GM12873 (cell line): ENCODE measurements at regions not wholly inside any gene's neighbourhood (a gene's known extent, or its start where the extent isn't known, plus 50 kb on each side); places are given as distances from the start of the nearest gene placed in this dataset.

Experiments used
- TF ChIP-seq, protein P1 (sequence below): IDR thresholded peaks from 2 replicates; pipeline ENCODE4 v1.5.1; 2012; ENCODE audit warnings: low read depth, mild to moderate bottlenecking, moderate library complexity, low read length, control low read depth; ENCODE audit not compliant: insufficient read depth; ENCODE audit errors: missing control alignments

DNA sequence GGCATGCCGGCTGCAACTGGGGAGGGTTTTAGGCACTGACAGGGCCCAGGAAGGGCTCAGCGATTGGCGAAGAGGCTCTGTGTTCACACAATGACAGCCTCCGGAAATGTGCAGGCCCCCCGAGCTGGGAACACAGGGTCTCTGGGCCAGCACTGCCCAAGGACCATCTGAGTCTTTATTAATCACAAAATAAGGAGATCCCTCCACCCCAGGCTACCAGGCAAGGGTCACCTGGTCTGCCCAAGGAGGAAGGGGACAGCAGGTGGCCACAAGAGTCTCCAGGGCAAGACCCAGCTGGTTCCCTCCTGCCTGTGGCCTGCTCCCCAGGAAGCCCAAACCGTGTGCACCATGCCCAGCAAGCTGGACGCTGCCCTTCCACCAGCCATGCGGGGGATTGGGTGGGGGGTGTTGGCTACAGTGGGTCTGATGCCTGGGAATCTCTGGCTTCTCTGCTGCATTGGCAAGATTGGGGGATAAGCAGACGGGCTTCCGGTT, 52.1 kb upstream of the TNRC6C start:
- TF ChIP-seq, protein P1, sequence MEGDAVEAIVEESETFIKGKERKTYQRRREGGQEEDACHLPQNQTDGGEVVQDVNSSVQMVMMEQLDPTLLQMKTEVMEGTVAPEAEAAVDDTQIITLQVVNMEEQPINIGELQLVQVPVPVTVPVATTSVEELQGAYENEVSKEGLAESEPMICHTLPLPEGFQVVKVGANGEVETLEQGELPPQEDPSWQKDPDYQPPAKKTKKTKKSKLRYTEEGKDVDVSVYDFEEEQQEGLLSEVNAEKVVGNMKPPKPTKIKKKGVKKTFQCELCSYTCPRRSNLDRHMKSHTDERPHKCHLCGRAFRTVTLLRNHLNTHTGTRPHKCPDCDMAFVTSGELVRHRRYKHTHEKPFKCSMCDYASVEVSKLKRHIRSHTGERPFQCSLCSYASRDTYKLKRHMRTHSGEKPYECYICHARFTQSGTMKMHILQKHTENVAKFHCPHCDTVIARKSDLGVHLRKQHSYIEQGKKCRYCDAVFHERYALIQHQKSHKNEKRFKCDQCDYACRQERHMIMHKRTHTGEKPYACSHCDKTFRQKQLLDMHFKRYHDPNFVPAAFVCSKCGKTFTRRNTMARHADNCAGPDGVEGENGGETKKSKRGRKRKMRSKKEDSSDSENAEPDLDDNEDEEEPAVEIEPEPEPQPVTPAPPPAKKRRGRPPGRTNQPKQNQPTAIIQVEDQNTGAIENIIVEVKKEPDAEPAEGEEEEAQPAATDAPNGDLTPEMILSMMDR, result no peak

DNA sequence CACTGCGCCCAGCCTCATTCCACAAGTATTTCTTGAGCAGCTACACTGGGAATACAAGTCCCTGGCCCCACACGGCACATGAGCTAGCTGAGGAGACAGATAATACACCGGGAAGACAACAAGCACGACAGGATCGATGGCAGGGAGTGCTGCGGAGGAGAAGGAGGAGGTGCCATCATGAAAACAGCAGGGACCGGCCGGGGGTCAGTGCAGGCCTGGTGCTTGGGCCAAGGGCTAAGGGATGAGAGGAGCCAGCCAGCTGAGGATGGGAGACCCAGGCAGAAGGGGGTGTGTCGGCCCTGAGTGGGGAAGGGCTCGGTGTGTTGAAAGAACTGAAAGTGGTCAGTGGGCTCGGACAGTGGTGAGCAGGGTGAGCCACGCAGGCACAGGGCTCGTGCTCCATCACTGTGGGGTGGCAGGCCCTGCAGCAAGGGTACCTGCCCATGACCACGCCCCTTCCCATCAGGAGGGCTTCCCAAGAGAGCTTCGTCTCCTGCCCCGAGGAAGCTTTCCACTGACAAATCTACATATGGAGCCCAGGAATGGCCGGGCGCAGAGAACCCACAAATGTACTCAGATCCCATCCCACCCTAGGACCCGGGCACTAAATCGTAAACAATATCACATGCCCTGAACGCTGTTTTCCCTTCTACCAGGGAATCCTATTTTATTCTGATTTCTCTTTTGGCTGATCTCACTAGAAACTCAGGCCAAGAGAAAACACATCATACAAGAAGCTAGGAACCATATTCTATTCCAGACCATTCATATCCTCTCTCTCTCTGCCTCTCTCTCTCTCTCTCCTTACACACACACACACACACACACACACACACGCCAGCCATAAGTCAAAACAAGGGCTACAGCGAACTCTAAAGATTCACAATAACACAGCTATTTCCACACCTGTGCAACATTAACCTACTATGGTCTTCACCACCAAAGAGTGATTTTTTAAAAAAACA, 50.7 kb upstream of the TNRC6C start:
- TF ChIP-seq, protein P1, result no peak

DNA sequence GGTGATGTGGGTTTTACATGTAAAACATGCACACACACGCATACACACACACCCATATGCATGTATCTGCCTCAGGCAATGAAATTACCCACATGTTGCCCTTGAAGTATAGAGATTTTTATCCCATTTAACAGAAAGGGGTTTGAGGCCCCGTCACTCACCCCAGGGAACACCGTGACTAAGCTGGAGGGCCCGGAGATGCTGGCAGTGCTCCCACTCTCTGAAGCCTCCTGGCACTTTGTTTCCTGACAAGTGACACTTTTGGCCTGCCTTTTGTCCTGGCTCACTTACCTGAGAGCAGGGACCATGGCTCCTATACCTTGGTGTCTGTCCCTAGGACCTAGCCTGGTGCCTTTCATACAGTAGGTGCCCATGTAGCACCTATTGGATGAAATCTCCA, 50.0 kb upstream of the TNRC6C start:
- TF ChIP-seq, protein P1, result no peak
